HG03103 (cell line): ENCODE measurements at regions not wholly inside any gene's neighbourhood (a gene's known extent, or its start where the extent isn't known, plus 50 kb on each side); places are given as distances from the start of the nearest gene placed in this dataset.
"Not testable (repeated sequence)": the region's sequence is repeated elsewhere in the genome, so short reads cannot be mapped to it uniquely, and the experiment has no call there.

Experiments used
- ATAC-seq: cut with Tn5 transposase; IDR thresholded peaks from one replicate; pipeline ENCODE4 v1.9.1; 2021; ENCODE audit warnings: low read depth; ENCODE audit not compliant: unreplicated experiment

DNA sequence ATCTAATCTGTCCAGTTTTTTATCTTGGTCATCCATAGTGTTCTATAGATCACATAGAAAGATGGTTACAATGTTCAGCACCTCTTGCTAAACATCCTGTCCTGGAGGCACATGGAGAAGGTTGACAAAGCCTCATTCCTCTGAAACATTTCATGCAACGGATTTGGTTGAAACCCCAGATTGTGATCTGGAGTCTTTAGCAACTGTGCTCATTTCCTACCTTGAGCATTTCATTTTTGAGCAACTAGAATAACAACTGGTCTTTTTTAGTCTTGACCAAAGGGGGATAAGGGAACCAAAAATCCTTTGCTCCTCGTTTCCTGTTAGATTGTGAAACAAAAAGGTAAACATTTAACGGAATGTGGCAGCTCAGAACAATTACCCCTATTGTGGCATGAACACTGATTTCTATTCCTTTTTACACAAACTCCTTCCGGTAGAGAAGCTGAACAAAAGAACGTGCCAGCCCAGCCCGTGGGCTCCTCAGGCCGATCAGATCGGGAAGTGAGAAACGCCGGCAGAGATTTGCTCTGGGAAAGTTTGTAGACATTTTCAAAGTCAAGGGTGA is 94.7 kb upstream of the ERRFI1 start:
- ATAC-seq = no peak

DNA sequence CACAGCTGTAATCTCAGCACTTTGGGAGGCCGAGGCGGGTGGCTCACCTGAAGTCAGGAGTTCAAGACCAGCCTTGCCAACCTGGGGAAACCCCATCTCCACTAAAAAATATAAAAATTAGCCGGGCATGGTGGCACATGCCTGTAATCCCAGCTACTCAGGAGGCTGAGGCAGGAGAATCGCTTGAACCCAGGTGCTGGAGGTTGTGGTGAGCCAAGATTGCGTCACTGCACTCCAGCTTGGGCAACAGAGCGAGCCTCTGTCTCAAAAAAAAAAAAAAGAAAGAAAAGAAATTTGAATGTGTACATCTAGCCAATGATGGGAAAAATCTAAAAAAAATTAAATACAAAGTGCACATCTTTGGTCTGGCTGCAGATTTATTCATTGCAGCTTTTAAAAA is 92.6 kb upstream of the ERRFI1 start:
- not testable (repeated sequence) for ATAC-seq

DNA sequence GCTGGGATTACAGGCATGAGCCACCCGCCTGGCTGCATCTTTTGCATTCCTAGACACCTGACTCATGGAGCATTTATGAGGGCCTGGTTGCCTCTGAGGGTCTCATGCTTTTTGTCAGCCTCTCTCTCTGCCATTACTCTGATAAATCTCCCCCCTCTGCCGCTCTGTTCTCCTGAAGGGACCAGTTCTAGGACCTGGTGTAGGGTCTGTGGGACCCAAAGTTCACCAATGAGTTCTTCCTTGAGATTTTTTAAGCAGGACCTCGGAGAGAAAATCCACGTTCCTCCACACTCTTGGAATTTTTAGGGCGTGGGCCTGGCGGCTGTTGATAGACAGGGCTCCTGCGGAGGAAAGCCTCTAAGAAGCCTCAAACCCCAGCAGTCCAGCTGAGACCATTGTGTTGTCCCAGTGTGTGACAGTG is 91.9 kb upstream of the ERRFI1 start:
- no peak for ATAC-seq

DNA sequence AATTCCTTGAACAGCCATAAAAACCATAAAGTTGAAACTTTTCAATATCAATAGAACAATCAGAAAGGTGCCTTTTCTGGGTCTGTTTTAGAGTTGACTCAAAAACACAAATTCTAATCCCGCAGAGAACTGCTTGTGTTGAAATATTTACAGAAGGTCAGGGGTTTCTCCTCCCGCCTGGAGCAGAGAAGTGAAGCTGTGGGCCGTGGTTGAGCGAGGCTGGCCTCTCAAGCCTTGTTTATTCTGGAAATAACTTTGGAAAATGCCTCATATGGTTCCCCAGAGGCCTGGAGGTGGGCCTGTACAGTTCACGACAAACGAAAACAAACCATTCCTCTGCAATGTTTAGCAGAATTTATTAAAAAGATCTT is 90.8 kb upstream of the ERRFI1 start:
- no peak for ATAC-seq

DNA sequence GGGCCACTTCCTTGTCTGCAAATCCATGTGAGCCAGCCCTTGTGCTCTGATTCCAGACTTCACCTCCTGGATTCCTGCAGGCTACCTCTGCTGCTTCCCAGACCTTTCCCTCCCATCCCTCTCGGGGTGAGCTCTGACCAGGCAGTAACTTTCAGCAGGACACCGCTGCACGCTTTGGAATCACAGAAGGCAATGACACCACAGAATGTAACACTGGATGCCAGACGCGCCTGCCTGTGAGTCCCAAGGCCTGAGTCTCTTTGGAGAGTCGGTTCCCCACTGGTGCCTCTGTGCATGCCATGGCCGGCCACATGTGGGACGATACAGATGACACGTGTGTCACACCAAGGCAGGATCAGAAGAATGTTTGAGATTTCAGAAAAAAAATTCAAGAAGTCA is 89.7 kb upstream of the ERRFI1 start:
- ATAC-seq = no peak

DNA sequence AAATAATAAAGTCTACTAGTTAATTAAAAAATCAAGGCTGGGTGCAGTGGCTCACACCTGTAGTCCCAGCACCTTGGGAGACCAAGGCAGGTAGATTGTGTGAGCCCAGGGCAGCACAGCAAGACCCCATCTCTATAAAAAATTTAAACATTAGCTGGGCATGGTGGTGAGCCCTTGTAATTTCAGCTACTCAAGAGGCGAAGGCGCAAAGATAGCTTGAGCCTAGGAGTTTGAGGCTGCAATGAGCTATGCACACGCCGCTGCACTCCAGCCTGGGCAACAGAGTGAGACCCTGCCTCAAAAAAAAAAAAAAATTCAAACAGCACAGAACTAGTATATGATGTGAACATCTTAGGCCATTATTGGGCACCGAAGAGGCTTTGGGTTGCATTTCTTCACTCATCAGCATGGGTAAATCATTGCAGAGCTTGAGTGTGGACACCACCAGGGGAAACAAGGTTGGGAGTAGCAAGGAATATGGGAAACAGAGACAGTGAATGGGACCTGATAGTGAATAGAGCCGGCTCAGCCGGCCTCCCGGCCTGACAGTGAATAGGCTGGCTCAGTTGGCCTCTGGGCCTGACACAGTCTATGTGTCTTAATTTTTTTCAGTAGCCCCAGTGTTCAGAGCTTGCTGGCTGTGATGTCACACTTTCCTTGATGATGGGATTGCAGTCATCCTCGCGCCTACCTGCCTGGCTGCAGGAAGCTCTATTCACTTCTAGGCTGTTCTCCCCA is 89.1 kb upstream of the ERRFI1 start:
- no peak for ATAC-seq

DNA sequence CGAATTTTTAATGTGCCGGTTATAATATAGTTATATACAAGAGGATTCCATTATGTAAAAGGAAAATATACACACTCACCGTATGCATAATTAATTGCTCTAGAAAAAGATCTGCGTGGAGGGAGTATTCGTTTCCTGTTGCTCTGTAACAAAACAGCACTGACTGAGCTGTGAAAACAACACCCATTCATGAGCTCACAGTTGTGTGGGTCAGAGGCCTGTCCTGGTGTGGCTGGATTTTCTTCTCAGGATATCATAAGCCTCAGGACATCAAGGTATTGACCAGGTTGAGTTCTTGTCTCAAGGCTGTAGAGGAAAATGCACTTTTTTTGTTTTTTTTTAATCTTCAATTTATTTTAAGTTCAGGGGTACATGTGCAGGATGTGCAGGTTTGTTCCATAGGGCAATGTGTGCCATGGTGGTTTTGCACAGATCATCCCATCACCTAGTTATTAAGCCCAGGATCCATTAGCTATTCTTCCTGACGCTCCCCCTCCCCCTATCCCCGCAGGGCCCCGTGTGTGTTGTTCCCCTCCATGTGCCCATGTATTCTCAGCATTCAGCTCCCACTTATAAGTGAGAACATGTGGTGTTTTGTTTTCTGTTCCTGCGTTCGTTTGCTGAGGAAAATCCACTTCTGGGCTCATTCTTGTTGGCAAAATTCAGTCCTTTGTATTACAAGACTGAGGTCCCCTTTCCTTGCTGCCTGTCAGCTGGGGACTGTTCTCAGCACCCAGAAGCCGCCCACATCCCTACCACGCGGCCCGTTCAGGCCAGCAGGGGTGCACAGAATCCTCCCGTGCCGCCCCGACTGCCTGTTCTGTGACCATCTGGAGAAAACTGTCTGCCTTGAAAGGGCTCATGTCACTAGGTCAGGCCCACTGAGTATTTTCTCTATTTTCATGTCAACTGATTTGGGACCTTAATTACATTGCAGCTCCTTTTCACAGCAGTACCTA is 87.4 kb upstream of the ERRFI1 start:
- ATAC-seq = no peak

DNA sequence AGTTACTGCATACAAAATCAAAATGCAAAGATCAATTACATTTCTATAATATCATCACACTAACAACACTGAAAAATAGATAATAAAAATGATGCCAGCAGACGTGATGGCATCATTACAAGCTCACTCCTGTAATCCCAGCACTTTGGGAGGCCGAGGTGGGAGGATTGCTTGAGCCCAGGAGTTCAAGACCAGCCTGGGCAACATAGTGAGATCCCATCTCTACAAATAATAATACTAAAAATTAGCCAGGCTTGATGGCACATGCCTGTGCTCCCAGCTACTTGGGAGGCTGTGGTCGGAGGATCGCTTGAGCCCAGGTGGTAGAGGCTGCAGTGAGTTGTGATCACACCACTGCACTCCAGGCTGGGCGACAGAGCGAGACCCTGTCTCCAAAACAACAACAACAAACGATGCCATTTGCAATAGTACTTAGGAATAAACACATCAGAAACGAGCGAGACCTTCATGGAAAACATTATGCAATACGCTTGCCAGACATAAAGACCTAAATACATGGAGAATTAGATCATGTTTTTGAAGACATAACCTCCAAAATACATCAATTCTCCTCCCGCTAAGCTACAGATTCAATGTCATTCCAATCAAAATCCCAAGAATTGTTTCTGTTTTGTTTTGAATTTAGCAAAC is 86.6 kb upstream of the ERRFI1 start:
- ATAC-seq = no peak

DNA sequence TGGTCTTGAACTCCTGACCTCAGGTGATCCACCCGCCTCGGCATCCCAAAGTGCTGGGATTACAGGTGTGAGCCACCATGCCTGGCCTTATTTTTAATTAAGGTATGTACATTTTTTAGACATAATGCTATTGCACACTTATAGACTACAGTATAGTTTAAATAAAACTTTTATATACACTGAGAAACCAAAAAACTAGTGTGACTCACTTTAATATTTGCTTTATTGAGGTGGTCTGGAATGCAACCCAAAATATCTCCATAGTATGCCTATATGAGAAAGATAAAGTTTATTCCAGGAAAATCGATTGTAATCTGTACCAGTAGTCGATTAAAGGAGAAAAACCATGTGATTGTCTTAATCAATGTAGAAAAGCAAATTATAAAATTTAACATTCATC is 85.5 kb upstream of the ERRFI1 start:
- no peak for ATAC-seq

DNA sequence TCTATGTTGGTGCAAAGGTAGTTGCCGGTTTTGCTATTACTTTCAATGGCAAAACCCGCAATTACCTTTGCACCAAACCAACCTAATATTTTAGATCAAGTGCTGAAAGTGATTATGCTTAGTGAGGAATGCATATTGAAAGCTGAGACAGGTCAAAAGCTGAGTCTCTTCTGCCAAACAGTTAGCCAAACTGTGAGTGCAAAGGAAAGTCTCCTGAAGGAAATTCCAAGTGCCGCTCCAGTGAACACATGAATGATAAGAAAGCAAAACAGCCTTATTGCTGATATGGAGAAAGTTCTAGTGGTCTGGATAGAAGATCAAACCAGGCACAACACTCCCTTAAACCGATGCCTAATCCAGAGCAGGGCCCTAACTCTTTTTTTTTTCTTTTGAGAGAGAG is 83.1 kb upstream of the ERRFI1 start:
- ATAC-seq = no peak

DNA sequence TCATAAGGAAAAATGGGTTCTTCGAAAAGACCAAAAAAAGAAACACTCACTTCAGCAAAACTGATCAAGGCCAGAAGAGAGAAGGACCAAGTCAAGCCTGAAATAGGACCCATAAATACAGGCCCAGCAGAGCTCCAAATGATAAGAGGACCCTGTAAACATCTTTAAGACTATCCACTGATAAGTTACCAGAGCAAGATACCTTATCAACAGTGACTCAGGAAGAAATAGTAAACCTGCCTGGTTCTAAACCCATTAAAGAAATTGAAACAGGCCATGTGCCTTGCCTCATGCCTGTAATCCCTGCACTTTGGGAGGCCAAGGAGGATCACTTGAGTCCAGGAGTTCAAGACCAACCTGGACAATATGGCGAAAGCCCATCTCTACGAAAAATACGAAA is 81.8 kb upstream of the ERRFI1 start:
- no peak for ATAC-seq

DNA sequence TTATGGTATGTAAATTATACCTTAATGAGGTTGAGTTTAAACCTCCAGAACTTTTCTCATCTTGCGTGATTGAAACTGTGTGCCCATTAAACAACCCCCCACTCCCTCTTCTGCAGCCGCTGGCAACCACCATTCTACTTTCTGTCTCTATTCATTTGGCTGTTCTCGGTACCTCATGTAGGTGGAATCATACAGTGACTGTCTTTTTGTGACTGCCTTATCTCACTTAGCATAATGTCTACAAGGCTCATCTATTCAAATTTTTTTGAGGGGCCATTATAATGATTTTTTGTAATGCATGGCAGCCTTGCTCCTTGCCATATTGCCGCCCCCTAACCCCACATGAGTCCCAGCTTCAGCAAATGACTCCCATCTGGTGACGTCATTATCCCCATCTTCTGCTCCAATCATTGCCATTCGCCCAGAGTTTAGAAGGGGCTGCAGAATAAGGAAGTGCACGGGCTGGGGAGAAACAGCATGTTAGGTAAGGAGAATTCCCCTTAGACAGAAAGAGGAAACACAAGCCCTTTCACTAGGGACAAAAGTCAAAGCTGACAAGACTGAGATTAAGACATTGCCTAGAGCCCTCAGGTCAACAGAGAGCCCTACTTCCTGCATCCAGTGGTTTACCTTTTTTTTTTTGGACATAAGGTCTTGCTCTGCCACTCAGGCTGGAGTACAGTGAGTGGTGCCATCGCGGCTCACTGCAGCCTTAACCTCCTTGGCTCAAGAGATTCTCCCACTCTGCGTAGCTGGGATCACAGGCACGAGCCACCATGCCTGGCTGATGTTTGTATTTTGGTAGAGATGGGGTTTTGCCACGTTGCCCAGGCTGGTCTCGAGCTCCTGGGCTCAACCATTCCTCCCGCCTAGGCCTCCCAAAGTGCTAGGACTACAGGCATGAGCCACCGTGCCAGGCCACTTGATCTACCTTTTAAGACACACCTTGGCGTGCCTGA is 78.4 kb upstream of the ERRFI1 start:
- no peak for ATAC-seq

DNA sequence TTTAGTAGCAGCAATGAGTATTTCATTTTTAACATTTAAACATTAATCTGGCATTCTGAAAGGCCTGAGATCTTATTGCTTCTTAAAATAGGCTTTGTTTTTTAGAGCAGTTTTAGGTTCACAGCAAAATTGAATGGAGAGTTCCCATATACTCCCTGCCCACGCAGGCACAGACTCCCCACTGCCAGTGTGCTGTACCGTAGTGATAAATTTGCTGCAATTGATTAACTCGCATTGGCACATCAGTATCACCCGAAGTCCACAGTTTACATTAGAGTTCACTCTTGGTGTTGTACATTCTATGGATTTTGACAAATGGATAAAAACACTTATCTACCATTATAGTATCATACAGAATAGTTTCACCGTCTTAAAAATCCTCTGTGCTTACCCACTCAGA is 71.8 kb upstream of the ERRFI1 start:
- no peak for ATAC-seq

DNA sequence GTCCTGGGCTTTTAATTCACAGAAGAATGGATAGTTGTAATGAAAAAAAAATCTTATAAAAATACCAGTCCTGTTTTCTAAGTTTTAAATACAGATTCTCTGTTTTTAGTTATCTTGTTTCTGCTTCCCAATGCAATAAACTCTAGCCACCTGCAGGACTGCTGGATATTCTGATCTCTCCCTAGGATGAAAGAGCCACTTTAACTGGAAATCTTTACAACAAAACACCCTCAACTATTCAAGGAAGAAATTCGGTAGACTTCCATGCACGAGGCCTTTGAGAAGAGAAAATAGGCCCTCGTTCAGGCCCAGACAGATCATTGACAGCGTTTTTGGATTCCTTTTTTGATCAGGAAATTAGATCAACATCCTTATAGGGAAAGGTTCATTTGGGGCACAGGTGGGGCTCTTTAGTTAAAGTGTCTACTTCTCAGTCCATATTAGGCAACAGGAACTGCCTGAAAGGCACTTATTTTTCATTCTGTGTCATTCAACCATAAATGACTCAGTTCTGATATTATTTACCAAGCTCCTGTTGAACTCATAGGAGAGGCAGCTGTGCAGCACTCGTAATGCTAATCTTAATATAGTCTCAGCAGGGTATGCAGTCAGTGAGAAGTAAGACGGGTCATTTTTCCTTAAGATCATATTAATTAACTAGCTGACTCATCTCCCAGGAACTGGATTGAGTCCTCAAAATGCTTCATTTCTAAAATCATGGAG is 71.1 kb upstream of the ERRFI1 start:
- peak; percentile 86 for ATAC-seq

DNA sequence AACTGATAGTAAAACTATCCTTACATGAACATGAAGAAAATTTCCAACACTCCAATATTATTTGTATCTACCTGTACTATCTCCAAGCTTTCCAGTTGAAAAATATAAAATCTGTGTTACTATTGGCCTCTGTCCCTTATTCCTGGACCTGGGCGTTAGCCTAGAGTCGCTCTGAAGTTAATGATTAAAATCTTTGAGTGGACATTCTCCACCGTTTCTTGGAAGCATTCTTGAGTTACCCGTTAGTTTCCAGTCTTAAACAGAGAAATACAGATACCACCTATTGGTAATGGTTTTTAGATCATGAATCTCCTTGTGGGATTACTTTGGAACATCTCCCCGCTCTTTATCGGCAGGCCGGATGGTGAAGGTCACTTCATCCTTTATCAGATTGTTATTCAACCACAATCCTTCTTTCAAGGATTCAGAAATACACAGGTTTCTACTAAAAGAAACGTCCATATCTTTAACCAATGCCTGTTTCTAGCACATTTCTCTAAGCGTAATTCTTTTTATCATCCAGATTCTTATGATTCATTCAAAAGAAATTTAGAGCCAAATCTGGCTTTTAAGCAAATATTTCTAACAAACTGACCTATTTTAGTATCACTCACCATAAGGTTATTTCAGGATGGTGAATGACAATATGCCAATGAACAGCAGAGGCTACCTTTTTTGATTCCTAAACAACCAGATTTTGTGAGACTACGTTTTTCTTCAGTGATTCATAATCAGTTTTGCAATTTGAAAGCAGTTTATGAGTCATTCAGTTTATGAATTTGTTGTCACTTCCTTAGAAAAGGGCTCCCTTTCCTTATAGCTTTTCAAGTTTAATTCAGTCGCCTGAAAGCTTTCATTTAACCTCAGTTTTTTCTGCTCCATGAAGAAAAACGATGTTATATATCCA is 70.2 kb upstream of the ERRFI1 start:
- no peak for ATAC-seq

DNA sequence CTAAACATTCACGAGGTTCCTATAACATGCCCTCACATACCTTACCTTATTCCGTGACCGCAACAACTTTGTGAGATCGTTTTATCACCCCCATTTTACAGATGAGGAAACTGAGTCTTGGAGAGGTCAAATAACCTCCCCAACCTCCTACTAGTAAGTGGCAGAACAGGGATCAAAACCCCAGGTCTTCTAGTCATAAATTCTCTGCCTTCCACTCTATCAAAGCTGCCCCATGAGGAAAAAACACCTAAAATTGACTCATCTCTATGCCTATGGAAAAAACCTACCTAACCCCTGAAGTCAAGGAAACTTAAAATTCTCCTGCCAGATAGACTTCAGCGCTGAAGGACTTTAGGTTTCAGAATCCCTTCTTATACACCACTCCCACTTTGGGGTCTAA is 69.5 kb upstream of the ERRFI1 start:
- ATAC-seq = no peak

DNA sequence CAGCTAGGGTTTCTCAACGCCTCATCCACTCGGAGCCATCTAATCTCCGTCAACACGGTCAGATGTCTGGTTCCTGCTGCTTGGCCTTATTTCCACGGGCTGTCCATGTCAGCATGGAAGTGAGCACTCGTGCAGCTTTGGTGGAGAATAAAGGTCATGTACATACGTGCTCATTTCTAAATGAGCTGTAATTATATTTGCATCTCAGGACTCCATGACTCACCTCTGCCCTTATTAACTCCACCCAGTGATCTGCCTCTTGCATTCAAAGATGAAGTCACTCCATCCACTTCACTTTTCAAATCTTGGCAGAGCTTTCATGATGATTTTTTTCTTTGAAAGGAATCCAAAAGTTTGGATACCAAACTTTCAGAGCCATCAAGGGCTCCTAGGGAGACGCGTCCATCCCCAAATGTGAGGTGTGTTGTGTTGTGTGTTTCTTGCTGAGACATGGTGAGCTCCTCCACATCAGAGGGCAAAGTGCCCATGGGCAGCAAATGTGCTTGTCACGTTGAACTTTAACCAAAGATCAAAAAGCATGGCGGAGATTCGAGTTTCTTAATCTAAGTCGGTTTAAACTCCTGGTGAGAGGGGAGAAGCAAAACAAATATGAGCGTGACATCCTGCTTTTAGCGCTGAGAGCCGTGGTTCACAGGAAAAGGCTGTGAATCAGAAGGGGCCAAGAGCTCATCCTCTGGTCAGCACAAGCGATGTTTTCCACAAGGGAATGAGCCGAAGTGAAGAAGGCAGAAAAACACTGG is 68.6 kb upstream of the ERRFI1 start:
- no peak for ATAC-seq
